Motor neuron (in vitro differentiated cells): ENCODE measurements at regions not wholly inside any gene's neighbourhood (a gene's known extent, or its start where the extent isn't known, plus 50 kb on each side); places are given as distances from the start of the nearest gene placed in this dataset.
"Not testable (repeated sequence)": the region's sequence is repeated elsewhere in the genome, so short reads cannot be mapped to it uniquely, and the experiment has no call there.

Experiments
- ATAC-seq, 8 experiments: fragments of 200-7000 bp; cut with Tn5 transposase; replicated peaks in 6 of 8; 2 replicates each; pipeline ENCODE4 v1.8.0; 2021; ENCODE audit warnings: mild to moderate bottlenecking in 8 of 8, moderate library complexity in 8 of 8
- H3K27ac ChIP-seq, 2 donors: fragments of 250-450 bp; sonication (Bioruptor Pico); 2 replicates each; pipeline ENCODE4 v1.9.0; 2021; ENCODE audit warnings: antibody characterized with exemption in 2 of 2, mild to moderate bottlenecking in 2 of 2, moderate library complexity in 1 of 2
- H3K4me1 ChIP-seq, 2 donors: fragments of 250-450 bp; sonication (Bioruptor Pico); replicated peaks in 1 of 2; 2 replicates each; pipeline ENCODE4 v1.6.1; 2021; ENCODE audit warnings: antibody characterized with exemption in 2 of 2, mild to moderate bottlenecking in 2 of 2, moderate library complexity in 1 of 2
- H3K4me3 ChIP-seq, 5 donors: fragments of 250-450 bp; sonication (Bioruptor Pico); 2 replicates each; pipeline ENCODE4 v1.9.0; 2021; ENCODE audit warnings: antibody characterized with exemption in 5 of 5, mild to moderate bottlenecking in 5 of 5, moderate library complexity in 4 of 5
- WGBS, 10 experiments: fragments of 450-650 bp; shearing (Covaris generic); methylation state at CpG; one replicate each; pipeline ENCODE4 v1.0.0; 2022; 5-methylcytosine and 5-hydroxymethylcytosine counted together
- in situ Hi-C, 9 experiments: fragments of 400-800 bp; cut with MboI; loops; one replicate each; pipeline ENCODE4 v1.15.0; 2021; ENCODE audit warnings: low sequenced_read_pairs in 9 of 9, low pct_unique_long_range_greater_than_20kb in 2 of 9; ENCODE audit not compliant: unreplicated experiment in 9 of 9

DNA sequence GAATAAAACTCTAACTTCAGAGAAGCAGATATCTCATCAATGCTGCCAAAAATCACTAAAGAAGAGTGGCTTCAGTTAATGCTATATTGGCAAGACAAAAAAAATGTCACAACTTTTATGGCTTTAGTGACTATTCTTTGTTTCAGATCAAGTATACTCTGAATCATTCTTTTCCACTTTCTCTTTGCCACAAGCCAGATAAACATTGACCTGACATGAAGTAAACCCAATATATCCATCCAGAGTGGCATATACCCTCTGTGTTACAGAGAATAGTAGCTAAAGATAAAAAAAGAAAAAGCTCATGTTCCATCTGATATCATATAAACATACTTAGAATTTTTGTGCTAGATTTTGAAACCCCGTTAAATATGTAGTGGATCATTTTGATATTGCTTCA is 206.7 kb upstream of the CNKSR2 start:
- 33 to 80% (median 73%) methylated on average over 1 of the region's 1 CpG; no CpG with 5 or more reads in 6 of the 10 experiments for WGBS, 10 experiments
- ATAC-seq = no peak
- in situ Hi-C loops = no loop called here
- no peak overlapping the region for H3K27ac ChIP-seq
- H3K4me1 ChIP-seq = no peaks in the 10 kb centered on the region
- H3K4me3 ChIP-seq = no peak overlapping the region

GRCh38 chrX:21168401-21169160 is 205.6 kb upstream of the CNKSR2 start:
- 28 to 100% (median 60%) methylated on average over 1 to 2 of the region's 2 CpGs; no CpG with 5 or more reads in 3 of the 10 experiments for WGBS, 10 experiments
- in situ Hi-C loops = no loop called here

GRCh38 chrX:21171181-21171580 is 203.0 kb upstream of the CNKSR2 start:
- in situ Hi-C loops = no loop called here
- H3K4me1 ChIP-seq = no peaks in the 10 kb centered on the region
- ATAC-seq = no peak
- H3K27ac ChIP-seq = no peak overlapping the region
- H3K4me3 ChIP-seq = no peak overlapping the region
- WGBS, 10 experiments = 36 to 100% (median 74%) methylated on average over 1 to 4 of the region's 4 CpGs; no CpG with 5 or more reads in 1 of the 10 experiments

More at GRCh38 chrX:21168401-21169160, 205.6 kb upstream of the CNKSR2 start:
- no peak for ATAC-seq
- no peak overlapping the region for H3K27ac ChIP-seq
- no peak overlapping the region for H3K4me3 ChIP-seq
- H3K4me1 ChIP-seq = no peaks in the 10 kb centered on the region

- in situ Hi-C loops = no loop called here
- Histone ChIP-seq H3K4me1 (no peaks in the 10 kb centered on the region), H3K27ac (no peak overlapping the region), H3K4me3 (no peak overlapping the region)
- 40 to 100% (median 60%) methylated on average over 1 of the region's 1 CpG; no CpG with 5 or more reads in 7 of the 10 experiments for WGBS, 10 experiments
- no peak for ATAC-seq
Observed at GRCh38 chrX:21174439-21174838, 199.8 kb upstream of the CNKSR2 start.

GRCh38 chrX:21176921-21177571 is 197.2 kb upstream of the CNKSR2 start:
- 60 to 100% (median 60%) methylated on average over 1 of the region's 5 CpGs; no CpG with 5 or more reads in 7 of the 10 experiments for WGBS, 10 experiments
- H3K27ac ChIP-seq = no peak overlapping the region
- no peak overlapping the region for H3K4me3 ChIP-seq
- peak in 1 of 8 experiments; percentile 79 for ATAC-seq
- in situ Hi-C loops = no loop called here
- no peaks in the 10 kb centered on the region for H3K4me1 ChIP-seq

GRCh38 chrX:21181232-21181853 is 192.9 kb upstream of the CNKSR2 start:
- no peak for ATAC-seq
- WGBS, 10 experiments = 29 to 100% (median 67%) methylated on average over 1 of the region's 2 CpGs; no CpG with 5 or more reads in 5 of the 10 experiments

DNA sequence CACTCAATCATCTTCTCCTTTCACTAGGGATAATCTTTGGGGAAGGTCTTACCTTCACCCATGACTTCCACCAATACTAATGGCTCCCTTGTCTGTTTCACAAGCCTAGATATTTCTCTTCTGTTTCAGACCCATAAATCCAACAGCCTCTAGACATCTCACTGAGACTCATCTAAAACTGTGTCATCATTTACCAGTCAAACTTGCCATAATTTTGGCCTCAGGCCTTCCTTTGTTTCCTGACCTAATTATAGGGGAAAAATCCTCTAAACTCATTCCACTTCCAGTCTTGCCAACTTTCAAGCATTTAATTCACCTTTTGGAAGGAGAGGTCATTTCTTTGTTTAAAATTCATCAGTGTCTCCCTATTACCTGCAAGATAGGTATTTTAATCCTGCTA is 181.0 kb upstream of the CNKSR2 start:
- Histone ChIP-seq H3K4me1 (no peaks in the 10 kb centered on the region), H3K27ac (no peak overlapping the region), H3K4me3 (no peak overlapping the region)
- no peak for ATAC-seq
- in situ Hi-C loops = no loop called here

More at GRCh38 chrX:21181232-21181853, 192.9 kb upstream of the CNKSR2 start:
- in situ Hi-C loops = no loop called here
- no peak overlapping the region for H3K4me3 ChIP-seq
- H3K27ac ChIP-seq = no peak overlapping the region
- H3K4me1 ChIP-seq = no peaks in the 10 kb centered on the region

- Histone ChIP-seq H3K27ac (no peak overlapping the region), H3K4me3 (no peak overlapping the region), H3K4me1 (no peaks in the 10 kb centered on the region)
- WGBS, 10 experiments = 63 to 83% methylated on average over 1 of the region's 1 CpG; no CpG with 5 or more reads in 8 of the 10 experiments
- ATAC-seq = no peak
- in situ Hi-C loops = no loop called here
Observed at GRCh38 chrX:21194526-21194925, 179.7 kb upstream of the CNKSR2 start.

DNA sequence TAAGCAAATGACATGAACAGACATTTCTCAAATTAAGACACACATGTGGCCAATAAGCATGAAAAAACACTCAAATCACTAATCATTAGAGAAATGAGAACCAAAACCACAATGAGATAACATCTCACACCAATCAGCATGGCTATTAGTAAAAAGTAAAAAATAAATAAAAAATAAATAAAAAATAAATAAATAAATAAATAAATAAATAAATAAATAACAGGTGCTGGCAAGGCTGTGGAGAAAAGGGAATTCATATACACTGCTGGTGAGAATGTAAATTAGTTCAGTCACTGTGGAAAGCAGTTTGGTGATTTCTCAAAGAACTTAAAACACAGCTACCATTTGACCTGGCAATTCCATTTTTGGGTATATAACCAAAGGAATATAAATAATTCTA is 167.1 kb upstream of the CNKSR2 start:
- no peak for ATAC-seq
- in situ Hi-C loops = no loop called here
- Histone ChIP-seq H3K4me3 (no peak overlapping the region), H3K4me1 (no peaks in the 10 kb centered on the region), H3K27ac (no peak overlapping the region)

DNA sequence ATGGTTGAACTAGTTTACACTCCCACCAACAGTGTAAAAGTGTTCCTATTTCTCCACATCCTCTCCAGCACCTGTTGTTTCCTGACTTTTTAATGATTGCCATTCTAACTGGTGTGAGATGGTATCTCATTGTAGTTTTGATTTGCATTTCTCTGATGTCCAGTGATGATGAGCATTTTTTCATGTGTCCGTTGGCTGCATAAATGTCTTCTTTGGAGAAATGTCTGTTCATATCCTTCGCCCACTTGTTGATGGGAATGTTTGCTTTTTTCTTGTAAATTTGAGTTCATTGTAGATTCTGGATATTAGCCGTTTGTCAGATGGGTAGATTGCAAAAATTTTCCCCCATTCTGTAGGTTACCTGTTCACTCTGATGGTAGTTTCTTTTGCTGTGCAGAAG is 155.0 kb upstream of the CNKSR2 start:
- in situ Hi-C loops, ATAC-seq, H3K27ac ChIP-seq, H3K4me1 ChIP-seq, H3K4me3 ChIP-seq: not testable (repeated sequence)
- 57% methylated on average over 1 of the region's 3 CpGs; no CpG with 5 or more reads in 9 of the 10 experiments for WGBS, 10 experiments

DNA sequence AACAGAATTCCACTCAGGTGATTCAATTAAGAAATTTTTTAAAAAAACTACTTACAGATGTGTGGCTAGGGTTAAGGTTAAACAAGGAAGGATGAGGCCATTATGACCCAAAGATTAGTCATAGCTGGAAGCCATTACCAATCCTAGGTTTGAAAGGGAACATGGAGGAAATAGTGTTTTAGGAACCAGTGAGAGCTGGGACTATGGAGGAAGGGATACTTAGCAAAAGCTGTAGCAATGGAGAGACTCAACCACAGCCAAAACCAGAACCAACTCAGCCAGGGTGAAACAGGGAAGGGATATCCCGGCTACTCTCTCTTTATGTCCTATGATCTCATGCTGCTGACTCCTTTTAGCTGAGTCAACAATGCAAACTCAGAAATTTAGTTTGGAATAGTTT is 148.6 kb upstream of the CNKSR2 start:
- Histone ChIP-seq H3K4me3 (no peak overlapping the region), H3K4me1 (no peaks in the 10 kb centered on the region), H3K27ac (no peak overlapping the region)
- 0 to 38% (median 17%) methylated on average over 1 of the region's 1 CpG; no CpG with 5 or more reads in 7 of the 10 experiments for WGBS, 10 experiments
- in situ Hi-C loops = no loop called here
- ATAC-seq = no peak

GRCh38 chrX:21228974-21229373 is 145.2 kb upstream of the CNKSR2 start:
- H3K4me1 ChIP-seq, in situ Hi-C loops, H3K4me3 ChIP-seq, H3K27ac ChIP-seq, ATAC-seq: not testable (repeated sequence)
- WGBS, 10 experiments = 40 to 80% methylated on average over 1 of the region's 3 CpGs; no CpG with 5 or more reads in 8 of the 10 experiments

GRCh38 chrX:21255032-21255618 is 119.1 kb upstream of the CNKSR2 start:
- ATAC-seq = peak in 2 of 8 experiments; percentile 53 to 98
- Histone ChIP-seq H3K4me3 (no peak overlapping the region), H3K4me1 (no peaks in the 10 kb centered on the region), H3K27ac (no peak overlapping the region)
- 8 to 100% (median 50%) methylated on average over 1 to 3 of the region's 3 CpGs; no CpG with 5 or more reads in 3 of the 10 experiments for WGBS, 10 experiments
- in situ Hi-C loops = no loop called here
